Cardiac muscle cell (in vitro differentiated cells and primary cell): ENCODE measurements at regions not wholly inside any gene's neighbourhood (a gene's known extent, or its start where the extent isn't known, plus 50 kb on each side); places are given as distances from the start of the nearest gene placed in this dataset.

Experiments used
- DNase-seq, 2 donors: peaks; one replicate each; pipeline versions ENCODE4 v3.0.0 to v3.0.0-alpha.2; 2010 to 2017; ENCODE audit warnings: low read depth in 1 of 2, low spot score in 1 of 2
- H3K27ac ChIP-seq: fragments of 200-600 bp; sonication (generic); 2 replicates; pipeline ENCODE4 v1.5.1; 2016
- H3K27me3 ChIP-seq: fragments of 200-600 bp; sonication (generic); 2 replicates; pipeline ENCODE4 v1.6.0; 2016; ENCODE audit warnings: control low read depth
- H3K36me3 ChIP-seq: fragments of 200-600 bp; sonication (generic); 2 replicates; pipeline ENCODE4 v1.5.1; 2016; ENCODE audit warnings: control low read depth
- H3K4me1 ChIP-seq: fragments of 200-600 bp; sonication (generic); 2 replicates; pipeline ENCODE4 v1.8.1; 2017; ENCODE audit warnings: low read depth, mild to moderate bottlenecking, mixed run types
- H3K4me3 ChIP-seq: fragments of 200-600 bp; sonication (generic); 2 replicates; pipeline ENCODE4 v1.5.1; 2016; ENCODE audit warnings: mild to moderate bottlenecking
- H3K9me3 ChIP-seq: fragments of 200-600 bp; sonication (generic); 2 replicates; pipeline ENCODE4 v1.5.1; 2017; ENCODE audit warnings: low read depth, mild to moderate bottlenecking, control low read depth
- TF ChIP-seq, protein P1 (sequence below): IDR thresholded peaks from 2 replicates; pipeline ENCODE4 v1.5.1; 2012; ENCODE audit warnings: low read depth, mild to moderate bottlenecking, low read length

DNA sequence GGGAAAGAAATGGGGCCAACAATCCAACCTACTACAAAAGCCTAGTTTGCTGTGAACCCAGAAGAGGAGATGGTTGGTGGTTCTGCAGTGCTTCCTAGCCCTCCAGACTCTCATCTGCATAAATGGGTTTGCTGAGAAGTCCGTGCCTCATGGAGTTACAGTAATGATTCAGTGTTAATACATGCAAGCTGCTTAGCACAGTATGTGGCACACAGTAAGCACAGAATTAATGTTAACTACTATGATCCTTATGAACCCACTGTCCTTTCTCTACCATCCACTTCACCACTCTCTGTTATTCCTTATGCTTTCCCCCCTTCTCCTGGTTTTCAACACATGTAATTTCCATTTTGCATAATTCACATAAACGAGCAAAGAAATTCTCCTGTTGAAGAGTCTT is 100.0 kb downstream of the ACTBL2 start:
- no peak for DNase-seq
- Histone ChIP-seq H3K4me1 (no peaks in the 10 kb centered on the region), H3K36me3 (no peaks in the 10 kb centered on the region), H3K27me3 (no peaks in the 10 kb centered on the region), H3K9me3 (no peaks in the 10 kb centered on the region), H3K27ac (no peak overlapping the region), H3K4me3 (no peak overlapping the region)
- TF ChIP-seq, protein P1, sequence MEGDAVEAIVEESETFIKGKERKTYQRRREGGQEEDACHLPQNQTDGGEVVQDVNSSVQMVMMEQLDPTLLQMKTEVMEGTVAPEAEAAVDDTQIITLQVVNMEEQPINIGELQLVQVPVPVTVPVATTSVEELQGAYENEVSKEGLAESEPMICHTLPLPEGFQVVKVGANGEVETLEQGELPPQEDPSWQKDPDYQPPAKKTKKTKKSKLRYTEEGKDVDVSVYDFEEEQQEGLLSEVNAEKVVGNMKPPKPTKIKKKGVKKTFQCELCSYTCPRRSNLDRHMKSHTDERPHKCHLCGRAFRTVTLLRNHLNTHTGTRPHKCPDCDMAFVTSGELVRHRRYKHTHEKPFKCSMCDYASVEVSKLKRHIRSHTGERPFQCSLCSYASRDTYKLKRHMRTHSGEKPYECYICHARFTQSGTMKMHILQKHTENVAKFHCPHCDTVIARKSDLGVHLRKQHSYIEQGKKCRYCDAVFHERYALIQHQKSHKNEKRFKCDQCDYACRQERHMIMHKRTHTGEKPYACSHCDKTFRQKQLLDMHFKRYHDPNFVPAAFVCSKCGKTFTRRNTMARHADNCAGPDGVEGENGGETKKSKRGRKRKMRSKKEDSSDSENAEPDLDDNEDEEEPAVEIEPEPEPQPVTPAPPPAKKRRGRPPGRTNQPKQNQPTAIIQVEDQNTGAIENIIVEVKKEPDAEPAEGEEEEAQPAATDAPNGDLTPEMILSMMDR = no peak

DNA sequence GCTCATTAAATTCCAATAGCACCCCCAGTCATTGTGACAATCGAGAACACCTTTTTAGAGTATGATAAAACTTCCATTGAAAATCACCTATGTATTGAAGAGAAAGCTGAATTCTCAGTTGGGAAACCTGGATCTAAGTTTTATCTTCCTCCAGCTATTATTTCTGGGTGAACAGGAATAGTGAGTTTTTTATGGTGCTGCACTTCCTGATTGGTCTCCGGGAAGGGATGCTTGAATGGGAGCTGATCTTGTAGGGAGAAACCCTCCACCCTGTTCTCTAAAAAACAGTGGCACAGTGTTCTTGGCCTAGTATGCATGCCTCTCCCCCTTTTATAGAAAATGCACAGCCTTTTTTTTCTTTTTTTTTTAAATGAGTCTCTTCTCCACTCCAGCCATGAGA is 112.2 kb downstream of the ACTBL2 start:
- Histone ChIP-seq H3K9me3 (no peaks in the 10 kb centered on the region), H3K27me3 (no peaks in the 10 kb centered on the region), H3K27ac (no peak overlapping the region), H3K4me1 (no peaks in the 10 kb centered on the region), H3K36me3 (no peaks in the 10 kb centered on the region), H3K4me3 (no peak overlapping the region)
- TF ChIP-seq, protein P1 = no peak
- no peak for DNase-seq

DNA sequence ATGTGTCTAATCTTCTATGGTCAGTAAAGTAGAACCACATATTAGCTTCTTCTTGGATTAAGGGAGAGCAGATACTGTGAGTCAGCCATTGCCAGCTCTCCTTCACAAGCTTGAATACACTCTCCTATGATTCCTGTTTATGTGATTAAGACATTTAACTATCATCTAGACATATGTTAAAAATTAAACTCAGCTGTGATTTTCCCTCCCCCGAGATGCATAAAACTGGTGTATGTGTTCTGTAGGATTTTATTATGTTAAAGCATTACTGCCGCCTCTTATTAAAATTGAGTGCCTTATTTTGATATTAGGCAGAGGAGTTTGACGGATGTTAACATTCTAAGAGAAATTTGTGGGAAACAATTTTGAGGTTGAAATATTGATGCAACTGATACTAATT is 114.6 kb downstream of the ACTBL2 start:
- no peak overlapping the region for H3K4me3 ChIP-seq
- no peaks in the 10 kb centered on the region for H3K27me3 ChIP-seq
- DNase-seq = no peak
- H3K4me1 ChIP-seq = no peaks in the 10 kb centered on the region
- TF ChIP-seq, protein P1 = no peak
- H3K9me3 ChIP-seq = no peaks in the 10 kb centered on the region
- no peaks in the 10 kb centered on the region for H3K36me3 ChIP-seq
- H3K27ac ChIP-seq = no peak overlapping the region

DNA sequence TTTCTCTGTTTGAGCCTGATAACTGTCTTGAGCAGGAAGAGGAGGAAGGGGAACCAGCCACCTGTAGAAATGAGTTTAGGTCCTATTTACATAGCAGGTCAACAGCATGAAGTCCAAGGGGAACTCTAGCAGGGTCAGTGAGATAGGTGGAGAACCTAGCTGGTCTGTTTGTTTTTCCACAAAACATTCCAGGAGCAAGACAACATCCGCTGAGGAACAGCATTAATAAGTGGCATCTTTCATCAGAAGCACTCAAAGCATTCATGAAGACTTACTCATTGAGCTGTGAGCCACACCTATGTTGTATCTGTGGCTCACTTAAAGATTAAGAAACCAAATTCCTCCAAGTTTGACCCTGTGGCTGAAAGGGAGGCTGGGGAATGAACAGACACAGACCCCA is 115.9 kb downstream of the ACTBL2 start:
- no peak overlapping the region for H3K4me3 ChIP-seq
- no peaks in the 10 kb centered on the region for H3K27me3 ChIP-seq
- TF ChIP-seq, protein P1 = no peak
- H3K9me3 ChIP-seq = no peaks in the 10 kb centered on the region
- no peak overlapping the region for H3K27ac ChIP-seq
- no peaks in the 10 kb centered on the region for H3K36me3 ChIP-seq
- no peaks in the 10 kb centered on the region for H3K4me1 ChIP-seq
- no peak for DNase-seq

DNA sequence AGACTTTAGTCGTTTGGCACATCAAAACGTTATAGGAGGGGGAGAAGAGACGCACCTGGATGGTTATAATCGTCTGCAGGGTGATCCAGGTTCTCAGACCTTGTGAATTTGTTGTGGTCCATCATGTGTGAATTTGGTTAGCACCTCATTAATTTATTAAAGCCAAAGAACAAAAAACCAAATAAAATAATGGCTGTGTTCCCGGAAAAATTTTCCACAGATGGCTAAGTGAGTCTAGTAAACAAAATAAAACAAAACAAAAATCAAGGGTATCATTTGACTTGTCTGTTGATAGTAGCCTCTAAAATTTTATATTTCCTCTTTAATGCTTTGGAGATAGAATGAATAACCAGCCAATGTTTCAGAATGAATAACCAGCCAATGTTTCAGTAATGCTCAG is 119.7 kb downstream of the ACTBL2 start:
- H3K27me3 ChIP-seq = no peaks in the 10 kb centered on the region
- no peaks in the 10 kb centered on the region for H3K36me3 ChIP-seq
- no peaks in the 10 kb centered on the region for H3K4me1 ChIP-seq
- DNase-seq = no peak
- TF ChIP-seq, protein P1 = no peak
- no peak overlapping the region for H3K27ac ChIP-seq
- no peaks in the 10 kb centered on the region for H3K9me3 ChIP-seq
- H3K4me3 ChIP-seq = no peak overlapping the region

DNA sequence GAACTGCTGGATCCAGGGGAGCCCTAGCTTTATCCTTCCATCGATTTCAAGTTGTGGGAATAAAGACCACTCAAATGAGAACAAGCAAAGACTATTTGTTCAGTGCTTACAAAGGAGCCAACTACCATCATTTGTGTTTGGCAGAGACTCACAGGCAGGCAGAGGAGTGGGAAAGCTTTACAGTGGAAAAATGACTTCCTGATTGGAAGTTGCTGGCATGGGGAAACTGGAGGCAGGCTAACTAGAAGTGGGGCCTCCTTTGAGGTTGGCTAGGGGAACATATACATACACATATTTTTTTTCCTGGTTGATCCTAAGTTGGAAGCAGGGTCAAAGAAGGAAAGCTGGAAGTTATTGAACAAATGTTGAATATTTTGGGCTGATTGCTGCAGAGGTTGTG is 121.7 kb downstream of the ACTBL2 start:
- H3K4me3 ChIP-seq = no peak overlapping the region
- H3K27ac ChIP-seq = no peak overlapping the region
- TF ChIP-seq, protein P1 = no peak
- DNase-seq = no peak
- no peaks in the 10 kb centered on the region for H3K4me1 ChIP-seq
- no peaks in the 10 kb centered on the region for H3K27me3 ChIP-seq
- no peaks in the 10 kb centered on the region for H3K9me3 ChIP-seq
- no peaks in the 10 kb centered on the region for H3K36me3 ChIP-seq
